H1 (cell line): ENCODE measurements at regions not wholly inside any gene's neighbourhood (a gene's known extent, or its start where the extent isn't known, plus 50 kb on each side); places are given as distances from the start of the nearest gene placed in this dataset.

Experiments used
- CTCF ChIA-PET: fragments of 300-600 bp; sonication (Branson Sonifier 250); formaldehyde crosslinking; loops from one replicate; lab custom pipeline; 2021; ENCODE audit not compliant: partially characterized antibody; lab: Charles Lee
- POLR2A ChIA-PET: fragments of 300-600 bp; sonication (Branson Sonifier 250); formaldehyde crosslinking; loops from one replicate; lab custom pipeline; 2021; ENCODE audit warnings: inconsistent platforms; ENCODE audit not compliant: partially characterized antibody; lab: Charles Lee
- DNase-seq, 2 experiments: peaks; one replicate each; pipeline versions ENCODE4 v3.0.0 to v3.0.0-alpha.2; 2010 to 2022; ENCODE audit warnings: low spot score in 2 of 2, low read depth in 1 of 2, mixed read lengths in 1 of 2
- FAIRE-seq: peaks from 2 replicates; lab custom pipeline; 2011; peaks lifted over from hg19 to GRCh38; lab: Jason Lieb, UNC
- H2AFZ ChIP-seq: 2 replicates; pipeline ENCODE4 v1.8.1; 2012; ENCODE audit warnings: low read length, inconsistent platforms
- H2AK5ac ChIP-seq: 2 replicates; pipeline ENCODE4 v1.6.1; 2013; ENCODE audit warnings: low read depth, low read length
- H2BK120ac ChIP-seq: replicated peaks from 2 replicates; pipeline ENCODE3; 2013; ENCODE audit warnings: low read depth, low read length, inconsistent platforms
- H2BK12ac ChIP-seq: 2 replicates; pipeline ENCODE4 v1.6.1; 2013; ENCODE audit warnings: low read depth, low read length
- H2BK15ac ChIP-seq: 2 replicates; pipeline ENCODE4 v1.6.1; 2013; ENCODE audit warnings: low read length
- H2BK20ac ChIP-seq: 2 replicates; pipeline ENCODE4 v1.6.1; 2013; ENCODE audit warnings: low read length
- H2BK5ac ChIP-seq: 2 replicates; pipeline ENCODE4 v1.6.1; 2013; ENCODE audit warnings: low read depth, low read length
- H3K14ac ChIP-seq: 2 replicates; pipeline ENCODE4 v1.6.1; 2013; ENCODE audit warnings: inconsistent platforms; ENCODE audit not compliant: insufficient read length
- H3K18ac ChIP-seq: 2 replicates; pipeline ENCODE4 v1.6.1; 2013; ENCODE audit warnings: low read length; ENCODE audit errors: extremely low read depth
- H3K23ac ChIP-seq: 2 replicates; pipeline ENCODE4 v1.6.1; 2013; ENCODE audit warnings: inconsistent platforms; ENCODE audit not compliant: insufficient read length
- H3K23me2 ChIP-seq: 2 replicates; pipeline ENCODE4 v1.6.1; 2013; ENCODE audit warnings: low read depth, low read length
- H3K27ac ChIP-seq: 2 replicates; pipeline ENCODE4 v1.6.1; 2011; ENCODE audit warnings: low read depth, low read length, inconsistent platforms
- H3K27me3 ChIP-seq, 4 experiments: replicated peaks in 1 of 4; 1 replicate in 1 of 4; 2 replicates in 3 of 4; pipeline versions ENCODE4 v1.6.1 to v1.8.1; 2011 to 2013; ENCODE audit warnings: low read length in 3 of 4, mild to moderate bottlenecking in 3 of 4, inconsistent platforms in 2 of 4, mixed read lengths in 2 of 4, moderate library complexity in 1 of 4; ENCODE audit not compliant: control insufficient read depth in 3 of 4, insufficient read depth in 3 of 4; ENCODE audit errors: extremely low read depth in 1 of 4
- H3K36me3 ChIP-seq, 4 experiments: 2 replicates each; pipeline versions ENCODE4 v1.6.1 to v1.8.1; 2011 to 2013; ENCODE audit warnings: mild to moderate bottlenecking in 4 of 4, low read length in 3 of 4, moderate library complexity in 2 of 4, control low read depth in 1 of 4, inconsistent platforms in 1 of 4; ENCODE audit not compliant: insufficient read depth in 4 of 4, control insufficient read depth in 2 of 4
- H3K4ac ChIP-seq: replicated peaks from 2 replicates; pipeline ENCODE3; 2013; ENCODE audit warnings: low read length, low read depth, mixed read lengths, inconsistent platforms; ENCODE audit not compliant: insufficient read length
- H3K4me1 ChIP-seq, 4 experiments: replicated peaks in 1 of 4; 1 replicate in 1 of 4; 2 replicates in 3 of 4; pipeline versions ENCODE4 v1.6.1 to v1.8.1; 2011 to 2013; ENCODE audit warnings: low read length in 3 of 4, inconsistent platforms in 2 of 4, mixed read lengths in 1 of 4; ENCODE audit not compliant: insufficient read depth in 4 of 4, control insufficient read depth in 3 of 4
- H3K4me2 ChIP-seq, 2 experiments: 2 replicates each; pipeline versions ENCODE4 v1.6.1 to v1.8.1; 2011 to 2013; ENCODE audit warnings: low read depth in 2 of 2, low read length in 2 of 2, control low read depth in 1 of 2, inconsistent platforms in 1 of 2, mild to moderate bottlenecking in 1 of 2; ENCODE audit not compliant: insufficient read depth in 1 of 2
- H3K4me3 ChIP-seq, 4 experiments: fragments of 200-600, 300-600 bp in 1 of 4; sonication (generic), shearing (Covaris generic), sonication (Bioruptor Twin) in 1 of 4; 2 replicates each; pipeline versions ENCODE4 v1.5.1 to v1.8.1; 2011 to 2016; ENCODE audit warnings: low read length in 4 of 4, low read depth in 3 of 4, control low read depth in 2 of 4, inconsistent platforms in 2 of 4, mild to moderate bottlenecking in 2 of 4, mixed read lengths in 1 of 4, moderate library complexity in 1 of 4; ENCODE audit not compliant: insufficient read depth in 2 of 4; ENCODE audit errors: extremely low read depth in 1 of 4
- H3K56ac ChIP-seq: replicated peaks from 2 replicates; pipeline ENCODE3; 2013; ENCODE audit warnings: low read depth, mild to moderate bottlenecking, mixed read lengths, low read length, inconsistent platforms; ENCODE audit not compliant: insufficient read length
- H3K79me1 ChIP-seq: 2 replicates; pipeline ENCODE4 v1.6.1; 2013; ENCODE audit warnings: low read depth, low read length, control low read depth
- H3K79me2 ChIP-seq, 2 experiments: 2 replicates each; pipeline versions ENCODE4 v1.6.1 to v1.8.1; 2012 to 2013; ENCODE audit warnings: low read length in 2 of 2, mild to moderate bottlenecking in 2 of 2, inconsistent platforms in 1 of 2; ENCODE audit not compliant: insufficient read depth in 2 of 2, control insufficient read depth in 1 of 2
- H3K9ac ChIP-seq, 4 experiments: replicated peaks in 1 of 4; 1 replicate in 1 of 4; 2 replicates in 3 of 4; pipeline versions ENCODE4 v1.6.1 to v1.8.1; 2011 to 2013; ENCODE audit warnings: low read depth in 3 of 4, low read length in 3 of 4, control low read depth in 2 of 4, mild to moderate bottlenecking in 2 of 4, moderate library complexity in 2 of 4, inconsistent platforms in 1 of 4; ENCODE audit errors: extremely low read depth in 1 of 4
- H3K9me3 ChIP-seq, 2 experiments: 2 replicates each; pipeline versions ENCODE4 v1.6.1 to v1.8.1; 2012 to 2013; ENCODE audit warnings: mild to moderate bottlenecking in 2 of 2, moderate library complexity in 2 of 2, control low read depth in 1 of 2, inconsistent platforms in 1 of 2, low read depth in 1 of 2, low read length in 1 of 2, mixed read lengths in 1 of 2; ENCODE audit not compliant: insufficient read depth in 2 of 2
- H4K20me1 ChIP-seq, 2 experiments: replicated peaks in 1 of 2; 2 replicates each; pipeline versions ENCODE3 to v1.8.1; 2011 to 2013; ENCODE audit warnings: inconsistent platforms in 2 of 2, low read length in 2 of 2, mild to moderate bottlenecking in 1 of 2; ENCODE audit not compliant: insufficient read depth in 2 of 2, control insufficient read depth in 1 of 2
- H4K5ac ChIP-seq: 2 replicates; pipeline ENCODE4 v1.6.1; 2013; ENCODE audit warnings: low read length, low read depth, mixed read lengths, inconsistent platforms; ENCODE audit not compliant: insufficient read length
- H4K8ac ChIP-seq: 2 replicates; pipeline ENCODE4 v1.8.0; 2013; ENCODE audit warnings: mild to moderate bottlenecking, moderate library complexity, low read length, inconsistent platforms; ENCODE audit not compliant: insufficient read depth; ENCODE audit errors: extremely low read depth
- H4K91ac ChIP-seq: replicated peaks from 2 replicates; pipeline ENCODE3; 2013; ENCODE audit warnings: low read length, mixed read lengths, inconsistent platforms; ENCODE audit not compliant: insufficient read length
- ASH2L ChIP-seq: fragments of 200-600, 300-600 bp; sonication (generic); IDR thresholded peaks from one replicate; pipeline ENCODE4 v1.7.1; 2017; ENCODE audit warnings: low read length
- EP300 ChIP-seq, 2 experiments: IDR thresholded peaks; 1 replicate in 1 of 2; 2 replicates in 1 of 2; pipeline ENCODE4 v1.6.1; 2011 to 2012; ENCODE audit warnings: low read depth in 2 of 2, low read length in 2 of 2, mild to moderate bottlenecking in 2 of 2, borderline replicate concordance in 1 of 2, inconsistent platforms in 1 of 2, moderate library complexity in 1 of 2
- EZH2 ChIP-seq: fragments of 200-600 bp; sonication (generic); IDR thresholded peaks from 2 replicates; pipeline ENCODE4 v1.7.1; 2012; ENCODE audit warnings: low read depth, mild to moderate bottlenecking, moderate library complexity, low read length, inconsistent platforms; ENCODE audit not compliant: severe bottlenecking
- FOSL1 ChIP-seq: IDR thresholded peaks from 2 replicates; pipeline ENCODE4 v1.6.1; 2011; ENCODE audit warnings: mild to moderate bottlenecking, low read depth, low read length, moderate library complexity; ENCODE audit not compliant: insufficient read depth
- SAP30 ChIP-seq: fragments of 300-600 bp; sonication (generic); IDR thresholded peaks from 2 replicates; pipeline ENCODE4 v1.7.1; 2012; ENCODE audit warnings: low read length, moderate library complexity, mild to moderate bottlenecking, inconsistent platforms; ENCODE audit not compliant: insufficient read depth, insufficient replicate concordance
- SP4 ChIP-seq: IDR thresholded peaks from 2 replicates; pipeline ENCODE4 v1.6.1; 2012; ENCODE audit warnings: low read length, inconsistent platforms
- TBP ChIP-seq: IDR thresholded peaks from 2 replicates; pipeline ENCODE4 v1.6.1; 2011; ENCODE audit warnings: low read depth, low read length, improper control_type of control experiment
- TCF12 ChIP-seq: IDR thresholded peaks from 2 replicates; pipeline ENCODE4 v1.6.1; 2011; ENCODE audit warnings: low read depth, mild to moderate bottlenecking, low read length
- WGBS, 2 experiments: shearing (Covaris generic) in 1 of 2; methylation state at CpG; one replicate each; pipeline versions ENCODE4 v1.1.6 to v1.1.7; 2013 to 2015; ENCODE audit warnings: low lambda C conversion rate in 2 of 2, mixed read lengths in 2 of 2, inconsistent platforms in 1 of 2, low coverage in 1 of 2, missing lambda C conversion rate in 1 of 2; ENCODE audit not compliant: insufficient replicate concordance in 2 of 2, insufficient coverage in 1 of 2, insufficient read length in 1 of 2; ENCODE audit errors: extremely low coverage in 1 of 2, missing lambda C conversion rate in 1 of 2; 5-methylcytosine and 5-hydroxymethylcytosine counted together
- TF ChIP-seq, protein P1 (sequence below): IDR thresholded peaks from 2 replicates; pipeline ENCODE4 v1.6.1; 2012; ENCODE audit warnings: inconsistent platforms
- TF ChIP-seq, protein P2 (sequence below), 3 experiments: IDR thresholded peaks; 1 replicate in 2 of 3; 2 replicates in 1 of 3; pipeline versions ENCODE4 v1.5.1 to v1.6.1; 2011; ENCODE audit warnings: low read length in 3 of 3, mild to moderate bottlenecking in 3 of 3, inconsistent platforms in 2 of 3, low read depth in 1 of 3, moderate library complexity in 1 of 3; ENCODE audit not compliant: insufficient read depth in 1 of 3; ENCODE audit errors: control extremely low read depth in 1 of 3

DNA sequence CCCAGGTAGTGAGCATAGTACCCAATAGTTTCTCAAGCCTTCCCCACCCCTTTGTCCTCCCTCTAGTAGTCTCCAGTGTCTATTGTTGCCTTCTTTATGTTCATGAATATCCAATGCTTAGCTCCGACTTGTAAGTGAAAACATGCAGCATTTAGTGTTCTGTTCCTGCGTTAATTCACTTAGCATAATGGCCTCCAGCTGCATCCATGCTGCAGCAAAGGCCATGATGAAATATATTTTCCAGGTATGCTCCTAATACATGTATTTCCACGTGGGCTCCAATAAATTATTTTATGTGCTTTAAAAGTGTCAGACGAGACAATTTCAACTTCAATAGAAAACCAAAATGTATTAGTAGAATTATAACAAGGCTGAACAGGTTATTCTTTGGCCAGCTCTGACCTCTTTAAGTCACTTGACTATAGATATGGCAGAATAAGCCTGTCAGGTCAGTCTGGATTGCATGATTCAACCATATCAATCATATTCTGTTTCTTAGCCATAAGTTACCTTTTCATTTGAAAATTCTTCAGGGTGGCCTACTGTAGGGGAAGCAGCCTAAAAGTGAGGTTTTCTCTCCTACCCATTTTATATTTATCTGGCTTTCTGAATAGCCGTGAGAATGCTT lies 2291.6 kb upstream of the WWC1 start:
- Histone ChIP-seq H3K27me3 (no peaks in the 10 kb centered on the region), H3K23me2 (no peaks in the 10 kb centered on the region), H3K23ac (no peak overlapping the region), H3K4me2 (no peak overlapping the region), H2AFZ (no peak overlapping the region; the same call in 1 of the 2 replicates), H2BK15ac (no peak overlapping the region), H3K56ac (no peak overlapping the region), H2BK5ac (no peak overlapping the region), H4K5ac (no peak overlapping the region), H4K8ac (no peak overlapping the region), H3K4ac (no peak overlapping the region), H3K9me3 (no peaks in the 10 kb centered on the region), H3K27ac (no peak overlapping the region), H3K79me2 (no peaks in the 10 kb centered on the region), H3K4me3 (no peak overlapping the region), H3K4me1 (peaks cover 0 to 3% (median 2%) of the 10 kb centered on the region in 4 experiments; a peak in 2 of 7 replicates), H2BK120ac (no peak overlapping the region), H3K18ac (no peak overlapping the region), H4K20me1 (no peaks in the 10 kb centered on the region), H3K36me3 (no peaks in the 10 kb centered on the region), H4K91ac (no peak overlapping the region), H3K9ac (no peak overlapping the region), H3K14ac (no peak overlapping the region), H2BK20ac (no peak overlapping the region), H3K79me1 (no peaks in the 10 kb centered on the region), H2AK5ac (no peak overlapping the region), H2BK12ac (no peak overlapping the region)
- WGBS, 2 experiments: 94% methylated on average over 5 of the region's 5 CpGs; no CpG with 5 or more reads in 1 of the 2 experiments
- POLR2A ChIA-PET: no interaction called here
- no peak for DNase-seq
- peak; percentile 24 for FAIRE-seq
- CTCF ChIA-PET: no interaction called here
- TF ChIP-seq EP300 (IDR thresholded peaks at IDR 0.05; ENCODE audit: borderline replicate concordance in 1 of 2, low read depth in 2 of 2, low read length in 2 of 2): no peak
- TF ChIP-seq, protein P1, sequence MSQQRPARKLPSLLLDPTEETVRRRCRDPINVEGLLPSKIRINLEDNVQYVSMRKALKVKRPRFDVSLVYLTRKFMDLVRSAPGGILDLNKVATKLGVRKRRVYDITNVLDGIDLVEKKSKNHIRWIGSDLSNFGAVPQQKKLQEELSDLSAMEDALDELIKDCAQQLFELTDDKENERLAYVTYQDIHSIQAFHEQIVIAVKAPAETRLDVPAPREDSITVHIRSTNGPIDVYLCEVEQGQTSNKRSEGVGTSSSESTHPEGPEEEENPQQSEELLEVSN: no peak
- no peak for TF ChIP-seq EZH2
- TF ChIP-seq TCF12: no peak
- TF ChIP-seq TBP: no peak
- TF ChIP-seq SAP30: no peak
- no peak for TF ChIP-seq ASH2L
- TF ChIP-seq, protein P2, sequence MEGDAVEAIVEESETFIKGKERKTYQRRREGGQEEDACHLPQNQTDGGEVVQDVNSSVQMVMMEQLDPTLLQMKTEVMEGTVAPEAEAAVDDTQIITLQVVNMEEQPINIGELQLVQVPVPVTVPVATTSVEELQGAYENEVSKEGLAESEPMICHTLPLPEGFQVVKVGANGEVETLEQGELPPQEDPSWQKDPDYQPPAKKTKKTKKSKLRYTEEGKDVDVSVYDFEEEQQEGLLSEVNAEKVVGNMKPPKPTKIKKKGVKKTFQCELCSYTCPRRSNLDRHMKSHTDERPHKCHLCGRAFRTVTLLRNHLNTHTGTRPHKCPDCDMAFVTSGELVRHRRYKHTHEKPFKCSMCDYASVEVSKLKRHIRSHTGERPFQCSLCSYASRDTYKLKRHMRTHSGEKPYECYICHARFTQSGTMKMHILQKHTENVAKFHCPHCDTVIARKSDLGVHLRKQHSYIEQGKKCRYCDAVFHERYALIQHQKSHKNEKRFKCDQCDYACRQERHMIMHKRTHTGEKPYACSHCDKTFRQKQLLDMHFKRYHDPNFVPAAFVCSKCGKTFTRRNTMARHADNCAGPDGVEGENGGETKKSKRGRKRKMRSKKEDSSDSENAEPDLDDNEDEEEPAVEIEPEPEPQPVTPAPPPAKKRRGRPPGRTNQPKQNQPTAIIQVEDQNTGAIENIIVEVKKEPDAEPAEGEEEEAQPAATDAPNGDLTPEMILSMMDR (IDR thresholded peaks at IDR 0.05; ENCODE audit: control extremely low read depth in 1 of 3, insufficient read depth in 1 of 3, low read depth in 1 of 3, low read length in 3 of 3): no peak
- TF ChIP-seq FOSL1: no peak
- no peak for TF ChIP-seq SP4
